HG02623 (cell line): ENCODE measurements at regions not wholly inside any gene's neighbourhood (a gene's known extent, or its start where the extent isn't known, plus 50 kb on each side); places are given as distances from the start of the nearest gene placed in this dataset.
A peak's percentile ranks its signal among the peaks of the same experiment; 100 is the strongest.

Experiments
- ATAC-seq: cut with Tn5 transposase; IDR thresholded peaks from one replicate; pipeline ENCODE4 v1.9.1; 2021; ENCODE audit warnings: moderate library complexity; ENCODE audit not compliant: unreplicated experiment

- no peak for ATAC-seq
Observed at GRCh38 chrY:21169821-21170220, 341.3 kb upstream of the RBMY1B start.

- no peak for ATAC-seq
Observed at GRCh38 chrY:21174697-21175463, 336.3 kb upstream of the RBMY1B start.

- no peak for ATAC-seq
Observed at GRCh38 chrY:21175505-21175904, 335.6 kb upstream of the RBMY1B start.

- no peak for ATAC-seq
Observed at GRCh38 chrY:21177306-21177800, 333.8 kb upstream of the RBMY1B start.

GRCh38 chrY:21178281-21178680, 332.9 kb upstream of the RBMY1B start:
- no peak for ATAC-seq

- no peak for ATAC-seq
Observed at GRCh38 chrY:21180921-21181320, 330.2 kb upstream of the RBMY1B start.

- ATAC-seq, result no peak
Observed at GRCh38 chrY:21184271-21184670, 326.9 kb upstream of the RBMY1B start.

- ATAC-seq, result no peak
Observed at GRCh38 chrY:21185419-21186105, 325.6 kb upstream of the RBMY1B start.

GRCh38 chrY:21192694-21193093, 318.4 kb upstream of the RBMY1B start:
- ATAC-seq, result no peak

- ATAC-seq, result no peak
Observed at GRCh38 chrY:21200246-21200645, 310.9 kb upstream of the RBMY1B start.

GRCh38 chrY:21227849-21228248, 283.3 kb upstream of the RBMY1B start:
- ATAC-seq, result peak; percentile 98

GRCh38 chrY:21240221-21240620, 270.9 kb upstream of the RBMY1B start:
- peak; percentile 94 for ATAC-seq

- no peak for ATAC-seq
Observed at GRCh38 chrY:21240662-21241310, 270.4 kb upstream of the RBMY1B start.

GRCh38 chrY:21242793-21243192, 268.3 kb upstream of the RBMY1B start:
- ATAC-seq, result no peak

- no peak for ATAC-seq
Observed at GRCh38 chrY:21246780-21247179, 264.4 kb upstream of the RBMY1B start.

GRCh38 chrY:21248591-21248990, 262.5 kb upstream of the RBMY1B start:
- ATAC-seq, result no peak

GRCh38 chrY:21253455-21254248, 257.5 kb upstream of the RBMY1B start:
- no peak for ATAC-seq

- no peak for ATAC-seq
Observed at GRCh38 chrY:21254476-21254875, 256.7 kb upstream of the RBMY1B start.

GRCh38 chrY:21256820-21257219, 254.3 kb upstream of the RBMY1B start:
- peak; percentile 75 for ATAC-seq

- no peak for ATAC-seq
Observed at GRCh38 chrY:21259707-21260106, 251.4 kb upstream of the RBMY1B start.

- ATAC-seq, result no peak
Observed at GRCh38 chrY:21260325-21260724, 250.8 kb upstream of the RBMY1B start.
